ENCODE measurements at regions not wholly inside any gene's neighbourhood (a gene's known extent, or its start where the extent isn't known, plus 50 kb on each side); places are given as distances from the start of the nearest gene placed in this dataset.

DNA sequence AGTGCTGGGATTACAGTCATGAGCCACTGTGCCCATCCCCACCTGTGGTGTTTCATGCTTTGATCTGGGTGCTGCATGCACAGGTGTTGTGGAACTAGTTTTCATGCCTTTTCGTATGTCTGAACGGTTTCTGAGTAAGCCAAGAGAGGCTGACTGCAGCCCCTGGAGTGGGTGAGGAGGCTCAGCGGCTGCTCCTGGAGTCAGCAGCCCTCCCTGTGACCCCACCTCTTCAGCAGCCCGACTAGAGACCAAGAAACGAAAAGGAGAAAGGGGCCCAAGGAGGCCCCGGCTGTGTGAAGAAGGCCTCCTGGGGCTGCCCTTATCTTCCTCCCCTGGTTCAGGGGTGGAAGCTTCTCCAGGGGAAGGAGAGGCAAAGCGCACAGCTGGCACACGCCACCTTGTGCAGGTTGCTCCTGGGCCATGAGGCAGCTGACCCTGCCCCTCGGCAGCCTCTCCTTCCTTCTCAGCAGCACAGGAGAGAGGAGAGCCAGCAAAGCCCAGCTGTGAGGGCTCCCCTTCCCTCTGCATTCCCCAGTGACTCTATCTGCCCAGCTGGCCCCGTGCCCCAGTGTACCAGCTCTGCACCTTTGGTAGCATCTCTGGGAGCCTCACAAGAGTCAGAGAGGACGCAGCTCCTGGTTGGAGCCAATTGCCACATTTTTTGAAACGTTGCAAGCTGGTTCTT lies 182.5 kb upstream of the HS6ST1 start:
- no peaks in the 10 kb centered on the region for H3K27me3 ChIP-seq
- TF ChIP-seq, protein P1, sequence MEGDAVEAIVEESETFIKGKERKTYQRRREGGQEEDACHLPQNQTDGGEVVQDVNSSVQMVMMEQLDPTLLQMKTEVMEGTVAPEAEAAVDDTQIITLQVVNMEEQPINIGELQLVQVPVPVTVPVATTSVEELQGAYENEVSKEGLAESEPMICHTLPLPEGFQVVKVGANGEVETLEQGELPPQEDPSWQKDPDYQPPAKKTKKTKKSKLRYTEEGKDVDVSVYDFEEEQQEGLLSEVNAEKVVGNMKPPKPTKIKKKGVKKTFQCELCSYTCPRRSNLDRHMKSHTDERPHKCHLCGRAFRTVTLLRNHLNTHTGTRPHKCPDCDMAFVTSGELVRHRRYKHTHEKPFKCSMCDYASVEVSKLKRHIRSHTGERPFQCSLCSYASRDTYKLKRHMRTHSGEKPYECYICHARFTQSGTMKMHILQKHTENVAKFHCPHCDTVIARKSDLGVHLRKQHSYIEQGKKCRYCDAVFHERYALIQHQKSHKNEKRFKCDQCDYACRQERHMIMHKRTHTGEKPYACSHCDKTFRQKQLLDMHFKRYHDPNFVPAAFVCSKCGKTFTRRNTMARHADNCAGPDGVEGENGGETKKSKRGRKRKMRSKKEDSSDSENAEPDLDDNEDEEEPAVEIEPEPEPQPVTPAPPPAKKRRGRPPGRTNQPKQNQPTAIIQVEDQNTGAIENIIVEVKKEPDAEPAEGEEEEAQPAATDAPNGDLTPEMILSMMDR (IDR thresholded peaks at IDR 0.05) = no peak
- no peaks in the 10 kb centered on the region for H3K36me3 ChIP-seq
- DNase-seq = peak in 2 of 6 donors; percentile 3 to 9
- no peak for ATAC-seq
- WGBS, 2 donors = 88 to 93% methylated on average over 10 to 12 of the region's 12 CpGs
- FAIRE-seq = no peak
- H3K4me3 ChIP-seq = no peak overlapping the region
- intact Hi-C loops (cut with DNase I) = no loop called here
- H3K4me1 ChIP-seq = no peaks in the 10 kb centered on the region
- H3K27ac ChIP-seq = no peak overlapping the region
- H3K9me3 ChIP-seq = no peaks in the 10 kb centered on the region

DNA sequence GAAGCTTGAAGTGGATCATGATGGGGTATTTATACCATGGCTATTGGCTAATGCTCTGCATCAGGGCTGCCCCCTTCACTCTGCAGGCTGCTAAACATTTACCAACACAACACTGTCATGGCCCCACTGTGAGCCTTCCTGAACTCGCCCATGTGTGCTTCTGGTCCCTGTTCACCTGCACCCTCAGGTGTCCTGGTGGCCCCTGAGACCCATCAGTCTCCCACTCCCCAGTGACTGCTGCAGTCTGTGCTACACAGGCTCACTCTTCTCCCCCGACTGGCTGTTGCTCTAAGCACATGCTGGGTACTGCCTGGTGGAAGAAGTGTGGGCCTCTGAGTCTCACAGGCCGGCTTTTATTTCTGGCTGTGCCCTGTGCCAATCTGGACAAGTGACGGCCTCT lies 183.0 kb upstream of the HS6ST1 start:
- FAIRE-seq = no peak

DNA sequence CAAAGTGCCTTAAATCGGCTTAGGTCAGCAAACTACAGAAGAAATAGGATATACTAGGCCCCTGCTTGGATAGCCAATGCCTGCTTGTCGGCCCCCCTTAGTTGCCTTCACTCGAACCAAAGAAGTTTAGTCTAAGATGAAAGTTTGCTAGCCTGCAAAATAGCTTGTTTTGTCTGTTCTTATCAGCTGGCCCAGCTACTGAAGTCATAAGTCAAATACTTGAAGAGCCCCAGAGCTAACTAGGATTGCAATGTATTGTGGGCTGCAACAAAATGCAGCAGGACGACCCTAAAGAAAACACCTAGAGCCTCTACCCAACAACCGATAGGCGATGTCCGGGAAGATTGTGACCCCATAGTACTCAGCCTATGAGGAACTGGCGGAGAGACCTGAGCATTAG lies 183.5 kb upstream of the HS6ST1 start:
- TF ChIP-seq, protein P1 (IDR thresholded peaks at IDR 0.05) = no peak
- Histone ChIP-seq H3K27ac (no peak overlapping the region), H3K9me3 (no peaks in the 10 kb centered on the region), H3K27me3 (no peaks in the 10 kb centered on the region), H3K36me3 (no peaks in the 10 kb centered on the region), H3K4me1 (no peaks in the 10 kb centered on the region), H3K4me3 (no peak overlapping the region)
- ATAC-seq (no peak), DNase-seq (no peak), FAIRE-seq (no peak)
- intact Hi-C loops (cut with DNase I) = no loop called here
- 89 to 92% methylated on average over 8 of the region's 8 CpGs for WGBS, 2 donors

More for the DNA sequence above, 183.0 kb upstream of the HS6ST1 start:
- no peak overlapping the region for H3K4me3 ChIP-seq
- H3K27me3 ChIP-seq = no peaks in the 10 kb centered on the region
- H3K36me3 ChIP-seq = no peaks in the 10 kb centered on the region
- 93 to 96% methylated on average over 4 of the region's 4 CpGs for WGBS, 2 donors
- H3K4me1 ChIP-seq = no peaks in the 10 kb centered on the region
- H3K9me3 ChIP-seq = no peaks in the 10 kb centered on the region
- ATAC-seq = no peak
- intact Hi-C loops (cut with DNase I) = no loop called here
- TF ChIP-seq, protein P1 (IDR thresholded peaks at IDR 0.05) = no peak
- DNase-seq = peak in 1 of 6 donors; percentile 3
- no peak overlapping the region for H3K27ac ChIP-seq

DNA sequence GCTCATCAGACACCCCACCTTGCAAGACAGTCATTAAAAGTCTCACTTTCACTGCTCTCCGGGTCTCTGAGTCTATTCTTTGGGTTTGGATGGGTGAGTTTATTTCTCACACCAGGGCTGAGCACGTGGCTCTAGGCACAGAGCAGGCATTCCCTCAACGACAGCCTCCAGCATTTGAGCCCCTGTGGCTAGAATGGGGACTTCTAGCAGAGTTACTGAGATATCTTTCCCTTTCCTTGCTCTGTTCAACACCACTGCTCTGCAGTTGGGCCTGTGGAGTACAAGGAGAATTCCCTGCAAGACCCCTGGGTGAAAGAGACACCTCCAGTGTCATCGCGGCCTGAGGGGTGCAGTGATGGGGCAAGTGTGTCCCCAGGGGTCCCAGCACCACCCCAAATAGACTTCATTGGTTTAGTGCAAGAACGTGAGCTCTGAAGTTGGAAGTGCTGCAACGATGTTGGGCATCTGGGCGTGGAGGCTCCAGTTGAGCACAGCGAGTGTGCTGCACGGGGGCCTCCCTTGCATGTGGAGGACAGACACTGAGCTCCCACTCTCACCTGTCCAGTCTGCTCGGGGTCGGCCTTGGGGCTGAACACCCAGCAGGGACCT lies 184.1 kb upstream of the HS6ST1 start:
- H3K36me3 ChIP-seq = no peaks in the 10 kb centered on the region
- no peaks in the 10 kb centered on the region for H3K4me1 ChIP-seq
- ATAC-seq = no peak
- no peaks in the 10 kb centered on the region for H3K27me3 ChIP-seq
- H3K9me3 ChIP-seq = no peaks in the 10 kb centered on the region
- DNase-seq = peak in 1 of 6 donors; percentile 2
- TF ChIP-seq, protein P1 (IDR thresholded peaks at IDR 0.05) = no peak
- no peak overlapping the region for H3K4me3 ChIP-seq
- no peak for FAIRE-seq
- H3K27ac ChIP-seq = no peak overlapping the region
- 95 to 98% methylated on average over 12 of the region's 12 CpGs for WGBS, 2 donors
- intact Hi-C loops (cut with DNase I) = no loop called here

Data from pancreas (tissue), 10 donors.